NCI-H2107 treated with DMSO at 0.1 percent for 48 hours (cell line): ENCODE measurements at regions not wholly inside any gene's neighbourhood (a gene's known extent, or its start where the extent isn't known, plus 50 kb on each side); places are given as distances from the start of the nearest gene placed in this dataset.

Experiments used
- DNase-seq: peaks from one replicate; lab custom pipeline; 2025; ENCODE audit not compliant: unreplicated experiment; lab: John Stamatoyannopoulos, UW

GRCh38 chr20:52416953-52417352 is 225.4 kb upstream of the ZFP64 start:
- DNase-seq, result no peak

- DNase-seq, result no peak
Observed at GRCh38 chr20:52411611-52412010, 220.0 kb upstream of the ZFP64 start.

- DNase-seq, result no peak
Observed at GRCh38 chr20:52410731-52411234, 219.2 kb upstream of the ZFP64 start.

GRCh38 chr20:52410182-52410647 is 218.6 kb upstream of the ZFP64 start:
- DNase-seq, result no peak

GRCh38 chr20:52405986-52406385 is 214.4 kb upstream of the ZFP64 start:
- no peak for DNase-seq

- no peak for DNase-seq
Observed at GRCh38 chr20:52405417-52405816, 213.8 kb upstream of the ZFP64 start.

- DNase-seq, result no peak
Observed at GRCh38 chr20:52404671-52405070, 213.1 kb upstream of the ZFP64 start.

- DNase-seq, result no peak
Observed at GRCh38 chr20:52402950-52403349, 211.4 kb upstream of the ZFP64 start.

GRCh38 chr20:52402514-52402913 is 210.9 kb upstream of the ZFP64 start:
- DNase-seq, result no peak

- DNase-seq, result no peak
Observed at GRCh38 chr20:52401431-52401830, 209.9 kb upstream of the ZFP64 start.

GRCh38 chr20:52399352-52399751 is 207.8 kb upstream of the ZFP64 start:
- no peak for DNase-seq

GRCh38 chr20:52389606-52390005 is 198.0 kb upstream of the ZFP64 start:
- DNase-seq, result no peak

GRCh38 chr20:52383995-52384621 is 192.5 kb upstream of the ZFP64 start:
- no peak for DNase-seq

- DNase-seq, result no peak
Observed at GRCh38 chr20:52382933-52383332, 191.4 kb upstream of the ZFP64 start.

- DNase-seq, result no peak
Observed at GRCh38 chr20:52379723-52380336, 188.3 kb upstream of the ZFP64 start.

- DNase-seq, result no peak
Observed at GRCh38 chr20:52372169-52372568, 180.6 kb upstream of the ZFP64 start.

- DNase-seq, result no peak
Observed at GRCh38 chr20:52365688-52366087, 174.1 kb upstream of the ZFP64 start.

- no peak for DNase-seq
Observed at GRCh38 chr20:52364405-52364804, 172.8 kb upstream of the ZFP64 start.

- no peak for DNase-seq
Observed at GRCh38 chr20:52361650-52362049, 170.1 kb upstream of the ZFP64 start.

- DNase-seq, result no peak
Observed at GRCh38 chr20:52349806-52350205, 158.2 kb upstream of the ZFP64 start.

- no peak for DNase-seq
Observed at GRCh38 chr20:52348434-52348833, 156.9 kb upstream of the ZFP64 start.

- no peak for DNase-seq
Observed at GRCh38 chr20:52346797-52347196, 155.2 kb upstream of the ZFP64 start.

GRCh38 chr20:52342913-52343312 is 151.3 kb upstream of the ZFP64 start:
- DNase-seq, result no peak
